Loucy (cell line): ENCODE measurements at regions not wholly inside any gene's neighbourhood (a gene's known extent, or its start where the extent isn't known, plus 50 kb on each side); places are given as distances from the start of the nearest gene placed in this dataset.

Source experiments
- H2AFZ ChIP-seq: fragments of 200-600 bp; sonication (generic); 2 replicates; pipeline ENCODE4 v1.6.0; 2016; ENCODE audit warnings: antibody characterized with exemption, mild to moderate bottlenecking, low read length, moderate library complexity
- H3F3A ChIP-seq: fragments of 200-600 bp; 2 replicates; pipeline ENCODE4 v1.6.0; 2016; ENCODE audit warnings: antibody characterized with exemption, low read depth, mild to moderate bottlenecking
- H3K27me3 ChIP-seq: fragments of 200-600 bp; sonication (generic); 2 replicates; pipeline ENCODE4 v1.6.1; 2014; ENCODE audit warnings: low read length, mild to moderate bottlenecking; ENCODE audit not compliant: insufficient read depth, poor library complexity, severe bottlenecking
- H3K36me3 ChIP-seq: fragments of 200-600 bp; sonication (generic); 2 replicates; pipeline ENCODE4 v1.6.1; 2016; ENCODE audit warnings: low read length; ENCODE audit not compliant: insufficient read depth
- H3K4me1 ChIP-seq: fragments of 200-600 bp; sonication (generic); 2 replicates; pipeline ENCODE4 v1.5.1; 2014; ENCODE audit warnings: low read length, mild to moderate bottlenecking; ENCODE audit not compliant: insufficient read depth, poor library complexity, severe bottlenecking
- H3K4me2 ChIP-seq: fragments of 200-600 bp; sonication (generic); 2 replicates; pipeline ENCODE4 v1.6.0; 2014; ENCODE audit warnings: antibody characterized with exemption, low read length, low read depth, mild to moderate bottlenecking; ENCODE audit not compliant: poor library complexity, severe bottlenecking
- H3K4me3 ChIP-seq: fragments of 200-600 bp; sonication (generic); 2 replicates; pipeline ENCODE4 v1.5.1; 2014; ENCODE audit warnings: low read length, mild to moderate bottlenecking, mixed read lengths; ENCODE audit not compliant: poor library complexity, severe bottlenecking
- H3K79me2 ChIP-seq: fragments of 200-600 bp; sonication (generic); 2 replicates; pipeline ENCODE4 v1.6.1; 2014; ENCODE audit warnings: low read length; ENCODE audit not compliant: insufficient read depth
- H3K9ac ChIP-seq: fragments of 200-600 bp; sonication (generic); 2 replicates; pipeline ENCODE4 v1.6.0; 2014; ENCODE audit warnings: mild to moderate bottlenecking, low read depth, low read length, moderate library complexity; ENCODE audit not compliant: poor library complexity, severe bottlenecking
- H3K9me2 ChIP-seq: fragments of 200-600 bp; sonication (generic); replicated peaks from 2 replicates; pipeline ENCODE4 v1.6.1; 2016; ENCODE audit warnings: low read depth, low read length, mixed read lengths
- H3K9me3 ChIP-seq: fragments of 200-600 bp; sonication (generic); 2 replicates; pipeline ENCODE4 v1.6.1; 2014; ENCODE audit warnings: mild to moderate bottlenecking, antibody characterized with exemption, low read length, low read depth; ENCODE audit not compliant: insufficient read depth
- H4K20me1 ChIP-seq: fragments of 200-600 bp; sonication (generic); 2 replicates; pipeline ENCODE4 v1.6.0; 2014; ENCODE audit warnings: antibody characterized with exemption, low read length, mild to moderate bottlenecking; ENCODE audit not compliant: insufficient read depth, poor library complexity, severe bottlenecking
- EZH2phosphoT487 ChIP-seq: fragments of 200-600 bp; IDR thresholded peaks from 2 replicates; pipeline ENCODE4 v1.6.1; 2018; ENCODE audit warnings: antibody characterized with exemption, mild to moderate bottlenecking, moderate library complexity, borderline replicate concordance
- TF ChIP-seq, protein P1 (sequence below): fragments of 200-600 bp; sonication (generic); conservative IDR thresholded peaks from 2 replicates; pipeline ENCODE4 v1.5.1; 2014; ENCODE audit warnings: mild to moderate bottlenecking, antibody characterized with exemption, low read length

DNA sequence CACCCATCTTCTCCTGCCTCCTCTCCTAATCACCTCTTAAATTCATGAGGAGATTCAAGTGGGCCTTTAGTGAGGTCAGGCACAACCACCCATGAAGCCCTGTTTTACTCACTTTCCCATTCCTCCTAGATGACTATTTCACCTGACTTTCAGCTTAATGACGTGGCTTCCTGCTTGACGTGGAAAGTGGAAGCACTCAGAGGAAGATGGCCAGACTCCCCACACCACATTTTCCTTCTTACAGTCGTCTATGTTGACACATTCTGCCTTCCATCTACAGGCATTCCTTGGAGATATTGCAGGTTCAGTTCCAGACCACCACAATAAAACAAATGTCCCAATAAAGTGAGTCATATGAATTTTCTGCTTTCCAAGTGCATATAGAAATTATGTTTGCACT lies 146.4 kb upstream of the TAS2R1 start:
- Histone ChIP-seq H3K4me1 (no peaks in the 10 kb centered on the region), H3K79me2 (no peaks in the 10 kb centered on the region), H3K9ac (no peak overlapping the region), H3K9me3 (no peaks in the 10 kb centered on the region), H3K9me2 (no peaks in the 10 kb centered on the region), H4K20me1 (no peaks in the 10 kb centered on the region), H3F3A (no peaks in the 10 kb centered on the region), H3K4me2 (no peak overlapping the region), H3K4me3 (no peak overlapping the region), H3K36me3 (no peaks in the 10 kb centered on the region), H2AFZ (no peak overlapping the region), H3K27me3 (no peaks in the 10 kb centered on the region)
- TF ChIP-seq, protein P1, sequence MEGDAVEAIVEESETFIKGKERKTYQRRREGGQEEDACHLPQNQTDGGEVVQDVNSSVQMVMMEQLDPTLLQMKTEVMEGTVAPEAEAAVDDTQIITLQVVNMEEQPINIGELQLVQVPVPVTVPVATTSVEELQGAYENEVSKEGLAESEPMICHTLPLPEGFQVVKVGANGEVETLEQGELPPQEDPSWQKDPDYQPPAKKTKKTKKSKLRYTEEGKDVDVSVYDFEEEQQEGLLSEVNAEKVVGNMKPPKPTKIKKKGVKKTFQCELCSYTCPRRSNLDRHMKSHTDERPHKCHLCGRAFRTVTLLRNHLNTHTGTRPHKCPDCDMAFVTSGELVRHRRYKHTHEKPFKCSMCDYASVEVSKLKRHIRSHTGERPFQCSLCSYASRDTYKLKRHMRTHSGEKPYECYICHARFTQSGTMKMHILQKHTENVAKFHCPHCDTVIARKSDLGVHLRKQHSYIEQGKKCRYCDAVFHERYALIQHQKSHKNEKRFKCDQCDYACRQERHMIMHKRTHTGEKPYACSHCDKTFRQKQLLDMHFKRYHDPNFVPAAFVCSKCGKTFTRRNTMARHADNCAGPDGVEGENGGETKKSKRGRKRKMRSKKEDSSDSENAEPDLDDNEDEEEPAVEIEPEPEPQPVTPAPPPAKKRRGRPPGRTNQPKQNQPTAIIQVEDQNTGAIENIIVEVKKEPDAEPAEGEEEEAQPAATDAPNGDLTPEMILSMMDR, result no peak
- TF ChIP-seq EZH2phosphoT487, result no peak

DNA sequence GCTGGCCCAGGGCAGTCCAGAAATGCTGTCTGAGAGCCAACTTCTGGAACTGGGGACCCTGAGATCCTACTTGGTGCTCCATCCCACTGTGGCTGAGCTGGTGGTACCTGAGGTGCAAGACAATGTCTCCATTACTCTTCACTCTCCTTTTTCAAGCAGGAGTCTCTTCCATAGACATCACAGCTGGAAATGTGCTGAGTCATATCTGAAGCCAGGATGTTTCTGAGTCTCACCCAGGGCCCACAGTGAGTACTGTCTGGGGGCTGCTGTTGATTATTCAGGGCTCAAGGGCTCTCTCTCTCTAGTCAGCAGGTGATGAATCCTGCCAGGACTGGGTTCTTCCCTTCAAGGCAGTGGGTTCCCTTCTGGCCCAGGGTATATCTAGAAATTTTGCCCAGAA lies 145.2 kb upstream of the TAS2R1 start:
- no peaks in the 10 kb centered on the region for H3K9me3 ChIP-seq
- H3K27me3 ChIP-seq, result no peaks in the 10 kb centered on the region
- H3K4me1 ChIP-seq, result no peaks in the 10 kb centered on the region
- H3K9ac ChIP-seq, result no peak overlapping the region
- no peak overlapping the region for H3K4me2 ChIP-seq
- no peaks in the 10 kb centered on the region for H3K36me3 ChIP-seq
- H2AFZ ChIP-seq, result no peak overlapping the region
- H3F3A ChIP-seq, result no peaks in the 10 kb centered on the region
- no peaks in the 10 kb centered on the region for H3K79me2 ChIP-seq
- TF ChIP-seq, protein P1, result no peak
- TF ChIP-seq EZH2phosphoT487, result no peak
- no peaks in the 10 kb centered on the region for H4K20me1 ChIP-seq
- no peak overlapping the region for H3K4me3 ChIP-seq
- no peaks in the 10 kb centered on the region for H3K9me2 ChIP-seq

DNA sequence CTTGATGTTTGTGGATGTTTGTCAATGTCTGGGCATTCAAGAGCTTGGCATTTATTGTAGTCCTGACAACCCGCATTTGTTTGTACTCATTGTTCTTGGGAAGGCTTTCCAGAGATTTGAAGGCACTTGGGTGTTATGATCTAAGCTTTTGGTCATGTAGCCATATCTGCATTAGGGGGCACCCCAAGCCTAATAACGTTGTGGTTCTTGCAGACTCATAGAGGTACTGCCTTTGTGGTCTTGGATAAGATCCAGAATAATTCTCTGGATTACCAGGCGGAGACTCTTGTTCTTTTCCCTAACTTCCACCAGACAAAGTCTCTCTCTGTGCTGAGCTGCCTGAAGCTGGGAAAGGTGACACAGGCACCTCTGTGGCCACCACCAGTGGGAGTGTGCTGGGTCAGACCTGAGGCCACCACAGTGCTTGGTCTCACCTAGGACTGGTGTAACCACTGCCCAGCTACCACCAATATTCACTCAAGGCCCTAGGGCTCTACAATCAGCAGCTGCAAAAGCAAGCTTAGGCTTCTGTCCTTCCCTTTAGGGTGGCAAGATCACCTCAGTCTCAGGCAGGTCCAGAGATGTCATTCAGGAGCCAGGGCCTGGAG lies 144.4 kb upstream of the TAS2R1 start:
- TF ChIP-seq, protein P1, result no peak
- TF ChIP-seq EZH2phosphoT487, result no peak
- no peaks in the 10 kb centered on the region for H3K4me1 ChIP-seq
- no peaks in the 10 kb centered on the region for H3K9me2 ChIP-seq

More for the DNA sequence above, 144.4 kb upstream of the TAS2R1 start:
- Histone ChIP-seq H3K27me3 (no peaks in the 10 kb centered on the region), H3K4me2 (no peak overlapping the region), H3F3A (no peaks in the 10 kb centered on the region), H4K20me1 (no peaks in the 10 kb centered on the region), H3K79me2 (no peaks in the 10 kb centered on the region), H3K9ac (no peak overlapping the region), H3K4me3 (no peak overlapping the region), H2AFZ (no peak overlapping the region), H3K36me3 (no peaks in the 10 kb centered on the region), H3K9me3 (no peaks in the 10 kb centered on the region)
